IPS-18c (cell line): ENCODE measurements at regions not wholly inside any gene's neighbourhood (a gene's known extent, or its start where the extent isn't known, plus 50 kb on each side); places are given as distances from the start of the nearest gene placed in this dataset.
"Not testable (repeated sequence)": the region's sequence is repeated elsewhere in the genome, so short reads cannot be mapped to it uniquely, and the experiment has no call there.

Source experiments
- H3K4me3 ChIP-seq: 2 replicates; pipeline ENCODE4 v1.7.0; 2013; ENCODE audit warnings: low read depth, mild to moderate bottlenecking, low read length, moderate library complexity; ENCODE audit not compliant: insufficient read depth
- H3K9me3 ChIP-seq: one replicate; pipeline ENCODE4 v1.6.1; 2013; ENCODE audit warnings: mild to moderate bottlenecking, low read length, moderate library complexity; ENCODE audit not compliant: control insufficient read depth, insufficient read depth

- H3K4me3 ChIP-seq = no peak overlapping the region
These were observed 156.6 kb downstream of the MYCN start for GRCh38 chr2:16096962-16097361.

GRCh38 chr2:16095483-16095882 lies 155.1 kb downstream of the MYCN start:
- not testable (repeated sequence) for H3K9me3 ChIP-seq

More at GRCh38 chr2:16096962-16097361, 156.6 kb downstream of the MYCN start:
- no peaks in the 10 kb centered on the region for H3K9me3 ChIP-seq

GRCh38 chr2:16094811-16095210 lies 154.5 kb downstream of the MYCN start:
- no peaks in the 10 kb centered on the region for H3K9me3 ChIP-seq
- H3K4me3 ChIP-seq = no peak overlapping the region

More at GRCh38 chr2:16095483-16095882, 155.1 kb downstream of the MYCN start:
- H3K4me3 ChIP-seq = not testable (repeated sequence)

GRCh38 chr2:16093639-16094529 lies 153.5 kb downstream of the MYCN start:
- Histone ChIP-seq H3K4me3 (no peak overlapping the region), H3K9me3 (no peaks in the 10 kb centered on the region)

GRCh38 chr2:16092861-16093638 lies 152.7 kb downstream of the MYCN start:
- H3K4me3 ChIP-seq = no peak overlapping the region
- no peaks in the 10 kb centered on the region for H3K9me3 ChIP-seq

GRCh38 chr2:16091576-16092282 lies 151.4 kb downstream of the MYCN start:
- Histone ChIP-seq H3K9me3 (no peaks in the 10 kb centered on the region), H3K4me3 (no peak overlapping the region)

- Histone ChIP-seq H3K9me3 (no peaks in the 10 kb centered on the region), H3K4me3 (no peak overlapping the region)
These were observed 150.6 kb downstream of the MYCN start for GRCh38 chr2:16090650-16091575.

GRCh38 chr2:16089491-16089890 lies 149.1 kb downstream of the MYCN start:
- not testable (repeated sequence) for H3K9me3 ChIP-seq, H3K4me3 ChIP-seq

GRCh38 chr2:16088802-16089112 lies 148.4 kb downstream of the MYCN start:
- no peak overlapping the region for H3K4me3 ChIP-seq
- no peaks in the 10 kb centered on the region for H3K9me3 ChIP-seq

- no peaks in the 10 kb centered on the region for H3K9me3 ChIP-seq
- H3K4me3 ChIP-seq = no peak overlapping the region
These were observed 147.9 kb downstream of the MYCN start for GRCh38 chr2:16088035-16088801.

- not testable (repeated sequence) for H3K9me3 ChIP-seq, H3K4me3 ChIP-seq
These were observed 145.8 kb downstream of the MYCN start for GRCh38 chr2:16086136-16086535.

- no peak overlapping the region for H3K4me3 ChIP-seq
- no peaks in the 10 kb centered on the region for H3K9me3 ChIP-seq
These were observed 144.7 kb downstream of the MYCN start for GRCh38 chr2:16085073-16085472.

- H3K4me3 ChIP-seq = no peak overlapping the region
- no peaks in the 10 kb centered on the region for H3K9me3 ChIP-seq
These were observed 143.9 kb downstream of the MYCN start for GRCh38 chr2:16084274-16084673.

GRCh38 chr2:16082276-16082675 lies 141.9 kb downstream of the MYCN start:
- Histone ChIP-seq H3K4me3 (no peak overlapping the region), H3K9me3 (no peaks in the 10 kb centered on the region)

GRCh38 chr2:16081316-16082200 lies 141.2 kb downstream of the MYCN start:
- H3K9me3 ChIP-seq = no peaks in the 10 kb centered on the region
- H3K4me3 ChIP-seq = no peak overlapping the region
